Right lobe of liver (tissue), 4 donors: ENCODE measurements at regions not wholly inside any gene's neighbourhood (a gene's known extent, or its start where the extent isn't known, plus 50 kb on each side); places are given as distances from the start of the nearest gene placed in this dataset.

Source experiments
- CTCF ChIP-seq, 4 donors: fragments of 200-600 bp in 3 of 4; fragments of 450-650 bp in 1 of 4; IDR thresholded peaks; one replicate each; pipeline versions ENCODE4 v1.5.1 to v1.8.0; 2016 to 2022; ENCODE audit warnings: antibody characterized with exemption in 4 of 4, mild to moderate bottlenecking in 2 of 4
- POLR2A ChIP-seq: fragments of 450-650 bp; IDR thresholded peaks from one replicate; pipeline ENCODE4 v1.6.1; 2017; ENCODE audit warnings: antibody characterized with exemption, mild to moderate bottlenecking
- donor health status: DM: no; HTN: no; CAD: no.
- donor health status: DM: no; HTN: no; CAD: no.
- donor health status: DM: no; HTN: yes; CAD: no.

GRCh38 chr2:144670738-144671137, 150.8 kb upstream of the ZEB2 start:
- TF ChIP-seq POLR2A (no peak), CTCF (IDR thresholded peaks at IDR 0.05) (no peak)
